ENCODE measurements at regions not wholly inside any gene's neighbourhood (a gene's known extent, or its start where the extent isn't known, plus 50 kb on each side); places are given as distances from the start of the nearest gene placed in this dataset.
"Not testable (repeated sequence)": the region's sequence is repeated elsewhere in the genome, so short reads cannot be mapped to it uniquely, and the experiment has no call there.

GRCh38 chr11:128146926-128147605 is 440.3 kb downstream of the ETS1 start:
- no peaks in the 10 kb centered on the region for H3K36me3 ChIP-seq
- H3K9me3 ChIP-seq, result no peaks in the 10 kb centered on the region
- no peaks in the 10 kb centered on the region for H3K4me1 ChIP-seq
- DNase-seq (ENCODE audit: low spot score in 2 of 2), result no peak
- H3K4me3 ChIP-seq, result no peak overlapping the region
- H3K27me3 ChIP-seq, result no peaks in the 10 kb centered on the region
- TF ChIP-seq CTCF (IDR thresholded peaks at IDR 0.05), result no peak
- no peak for TF ChIP-seq EP300 (IDR thresholded peaks at IDR 0.05)
- TF ChIP-seq POLR2AphosphoS5 (IDR thresholded peaks at IDR 0.05), result no peak
- no peak for TF ChIP-seq POLR2A (IDR thresholded peaks at IDR 0.05)
- WGBS, result 30% methylated on average over 5 of the region's 5 CpGs
- H3K27ac ChIP-seq, result no peak overlapping the region

DNA sequence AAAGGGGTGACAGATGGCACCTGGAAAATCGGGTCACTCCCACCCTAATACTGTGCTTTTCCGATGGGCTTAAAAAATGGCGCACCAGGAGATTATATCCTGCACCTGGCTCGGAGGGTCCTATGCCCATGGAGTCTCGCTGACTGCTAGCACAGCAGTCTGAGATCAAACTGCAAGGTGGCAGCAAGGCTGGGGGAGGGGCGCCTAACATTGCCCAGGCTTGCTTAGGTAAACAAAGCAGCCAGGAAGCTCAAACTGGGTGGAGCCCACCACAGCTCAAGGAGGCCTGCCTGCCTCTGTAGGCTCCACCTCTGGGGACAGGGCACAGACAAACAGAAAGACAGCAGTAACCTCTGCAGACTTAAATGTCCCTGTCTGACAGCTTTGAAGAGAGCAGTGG is 447.1 kb downstream of the ETS1 start:
- not testable (repeated sequence) for H3K4me1 ChIP-seq; H3K9me3 ChIP-seq; H3K4me3 ChIP-seq; H3K27ac ChIP-seq; H3K36me3 ChIP-seq; DNase-seq (ENCODE audit: low spot score in 2 of 2); H3K27me3 ChIP-seq
- WGBS, result no CpG with 5 or more reads among the region's 6 CpGs

GRCh38 chr11:128135451-128135850 is 451.9 kb downstream of the ETS1 start:
- WGBS, result 72% methylated on average over 2 of the region's 2 CpGs
- Histone ChIP-seq H3K9me3 (no peaks in the 10 kb centered on the region), H3K27ac (no peak overlapping the region), H3K4me3 (no peak overlapping the region), H3K4me1 (no peaks in the 10 kb centered on the region), H3K36me3 (no peaks in the 10 kb centered on the region), H3K27me3 (no peaks in the 10 kb centered on the region)
- DNase-seq (ENCODE audit: low spot score in 2 of 2), result no peak
- no peak for TF ChIP-seq EP300 (IDR thresholded peaks at IDR 0.05)
- no peak for TF ChIP-seq POLR2AphosphoS5 (IDR thresholded peaks at IDR 0.05)
- TF ChIP-seq CTCF (IDR thresholded peaks at IDR 0.05), result no peak
- TF ChIP-seq POLR2A (IDR thresholded peaks at IDR 0.05), result no peak

DNA sequence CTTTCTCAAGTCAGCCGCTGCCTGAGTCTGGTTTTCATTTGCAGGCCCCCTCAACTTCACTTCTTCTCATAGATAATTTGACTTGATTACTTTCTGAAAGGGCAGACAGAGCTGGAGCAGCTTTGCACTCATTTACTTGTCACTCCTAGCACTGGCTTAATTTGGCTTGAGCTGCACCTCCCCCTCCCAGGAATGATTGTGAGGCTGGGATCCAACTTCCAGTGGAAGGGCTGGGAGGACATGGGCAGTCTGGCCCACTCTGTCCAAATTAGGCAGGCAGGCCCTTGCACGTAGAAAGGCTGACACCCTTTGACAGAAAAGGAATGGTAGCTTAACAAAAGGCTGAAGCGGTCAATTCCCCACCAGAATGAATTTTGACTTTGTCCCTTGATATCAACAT is 453.9 kb downstream of the ETS1 start:
- Histone ChIP-seq H3K36me3 (no peaks in the 10 kb centered on the region), H3K4me1 (no peaks in the 10 kb centered on the region), H3K9me3 (no peaks in the 10 kb centered on the region), H3K27me3 (no peaks in the 10 kb centered on the region), H3K27ac (no peak overlapping the region), H3K4me3 (no peak overlapping the region)
- WGBS, result 72% methylated on average over 3 of the region's 3 CpGs
- TF ChIP-seq EP300 (IDR thresholded peaks at IDR 0.05) (no peak), CTCF (IDR thresholded peaks at IDR 0.05) (no peak), POLR2AphosphoS5 (IDR thresholded peaks at IDR 0.05) (no peak), POLR2A (IDR thresholded peaks at IDR 0.05) (no peak)
- no peak for DNase-seq (ENCODE audit: low spot score in 2 of 2)

GRCh38 chr11:128130052-128130451 is 457.3 kb downstream of the ETS1 start:
- H3K27ac ChIP-seq, result no peak overlapping the region
- no peaks in the 10 kb centered on the region for H3K9me3 ChIP-seq
- H3K27me3 ChIP-seq, result no peaks in the 10 kb centered on the region
- H3K4me3 ChIP-seq, result no peak overlapping the region
- no peak for TF ChIP-seq POLR2A (IDR thresholded peaks at IDR 0.05)
- TF ChIP-seq EP300 (IDR thresholded peaks at IDR 0.05), result no peak
- TF ChIP-seq CTCF (IDR thresholded peaks at IDR 0.05), result no peak
- no peak for TF ChIP-seq POLR2AphosphoS5 (IDR thresholded peaks at IDR 0.05)
- no peak for DNase-seq (ENCODE audit: low spot score in 2 of 2)
- H3K4me1 ChIP-seq, result no peaks in the 10 kb centered on the region
- H3K36me3 ChIP-seq, result no peaks in the 10 kb centered on the region

GRCh38 chr11:128125723-128126122 is 461.6 kb downstream of the ETS1 start:
- TF ChIP-seq POLR2AphosphoS5 (IDR thresholded peaks at IDR 0.05) (no peak), CTCF (IDR thresholded peaks at IDR 0.05) (no peak), POLR2A (IDR thresholded peaks at IDR 0.05) (no peak)
- no peaks in the 10 kb centered on the region for H3K27me3 ChIP-seq
- no peak for DNase-seq (ENCODE audit: low spot score in 2 of 2)
- H3K4me3 ChIP-seq, result no peak overlapping the region
- H3K4me1 ChIP-seq, result no peaks in the 10 kb centered on the region
- WGBS, result 87% methylated on average over 3 of the region's 3 CpGs
- H3K36me3 ChIP-seq, result no peaks in the 10 kb centered on the region
- H3K9me3 ChIP-seq, result no peaks in the 10 kb centered on the region
- H3K27ac ChIP-seq, result no peak overlapping the region

Measured in suprapubic skin (tissue), 4 donors.